ENCODE measurements at regions not wholly inside any gene's neighbourhood (a gene's known extent, or its start where the extent isn't known, plus 50 kb on each side); places are given as distances from the start of the nearest gene placed in this dataset.
A peak's percentile ranks its signal among the peaks of the same experiment; 100 is the strongest.

GRCh38 chr11:11038782-11039181 lies 180.9 kb upstream of the ZBED5 start:
- H3K4me3 ChIP-seq (ENCODE audit: control insufficient read depth in 1 of 7, extremely low read depth in 1 of 7, insufficient read depth in 4 of 7, low read depth in 2 of 7, low read length in 6 of 7) = no peak overlapping the region
- POLR2A ChIA-PET = no interaction called here
- CTCF ChIA-PET = interaction anchor here (0.9 to 6.8 kb wide), 9 partner anchors 11 to 1244 kb away, joined by 3 to 64 read pairs (median 5); no protein-coding TSS in a partner anchor
- 98% methylated on average over 3 of the region's 3 CpGs for WGBS (ENCODE audit: insufficient coverage)
- no peaks in the 10 kb centered on the region for H3K36me3 ChIP-seq (ENCODE audit: control insufficient read depth in 4 of 4, insufficient read depth in 4 of 4, low read length in 3 of 4)
- H3K9me3 ChIP-seq (ENCODE audit: control extremely low read depth in 1 of 5, control insufficient read depth in 4 of 5, insufficient read depth in 2 of 5, low read depth in 1 of 5, low read length in 4 of 5) = no peaks in the 10 kb centered on the region
- H3K27me3 ChIP-seq (replicated peaks in 2 of 5; ENCODE audit: control insufficient read depth in 4 of 5, insufficient read depth in 5 of 5, low read length in 4 of 5) = peaks cover 0 to 3% (median 0%) of the 10 kb centered on the region in 5 experiments
- peaks cover 0 to 7% (median 3%) of the 10 kb centered on the region in 4 experiments for H3K4me1 ChIP-seq (ENCODE audit: control extremely low read depth in 1 of 4, control insufficient read depth in 4 of 4, insufficient read depth in 4 of 4, low read length in 3 of 4)
- no peak for DNase-seq
- H3K27ac ChIP-seq (ENCODE audit: insufficient read depth in 1 of 2, low read depth in 1 of 2, low read length in 2 of 2, poor library complexity in 1 of 2, severe bottlenecking in 2 of 2) = no peak overlapping the region

GRCh38 chr11:11038352-11038751 lies 180.5 kb upstream of the ZBED5 start:
- Histone ChIP-seq H3K4me1 (ENCODE audit: control extremely low read depth in 1 of 4, control insufficient read depth in 4 of 4, insufficient read depth in 4 of 4, low read length in 3 of 4) (peaks cover 0 to 7% (median 3%) of the 10 kb centered on the region in 4 experiments), H3K36me3 (ENCODE audit: control insufficient read depth in 4 of 4, insufficient read depth in 4 of 4, low read length in 3 of 4) (no peaks in the 10 kb centered on the region), H3K9me3 (ENCODE audit: control extremely low read depth in 1 of 5, control insufficient read depth in 4 of 5, insufficient read depth in 2 of 5, low read depth in 1 of 5, low read length in 4 of 5) (no peaks in the 10 kb centered on the region), H3K4me3 (ENCODE audit: control insufficient read depth in 1 of 7, extremely low read depth in 1 of 7, insufficient read depth in 4 of 7, low read depth in 2 of 7, low read length in 6 of 7) (no peak overlapping the region), H3K27ac (ENCODE audit: insufficient read depth in 1 of 2, low read depth in 1 of 2, low read length in 2 of 2, poor library complexity in 1 of 2, severe bottlenecking in 2 of 2) (no peak overlapping the region), H3K27me3 (replicated peaks in 2 of 5; ENCODE audit: control insufficient read depth in 4 of 5, insufficient read depth in 5 of 5, low read length in 4 of 5) (peaks cover 0 to 3% (median 0%) of the 10 kb centered on the region in 5 experiments)
- DNase-seq = no peak
- POLR2A ChIA-PET = no interaction called here
- CTCF ChIA-PET = interaction anchor here (0.9 to 6.8 kb wide), 10 partner anchors 11 to 1244 kb away, joined by 3 to 64 read pairs (median 5); no protein-coding TSS in a partner anchor
- WGBS (ENCODE audit: insufficient coverage) = 94% methylated on average over 2 of the region's 3 CpGs

GRCh38 chr11:11036848-11037732 lies 179.2 kb upstream of the ZBED5 start:
- WGBS (ENCODE audit: insufficient coverage) = 56% methylated on average over 4 of the region's 5 CpGs
- Histone ChIP-seq H3K27me3 (replicated peaks in 2 of 5; ENCODE audit: control insufficient read depth in 4 of 5, insufficient read depth in 5 of 5, low read length in 4 of 5) (peaks cover 0 to 3% (median 0%) of the 10 kb centered on the region in 5 experiments), H3K36me3 (ENCODE audit: control insufficient read depth in 4 of 4, insufficient read depth in 4 of 4, low read length in 3 of 4) (no peaks in the 10 kb centered on the region), H3K4me3 (ENCODE audit: control insufficient read depth in 1 of 7, extremely low read depth in 1 of 7, insufficient read depth in 4 of 7, low read depth in 2 of 7, low read length in 6 of 7) (no peak overlapping the region), H3K9me3 (ENCODE audit: control extremely low read depth in 1 of 5, control insufficient read depth in 4 of 5, insufficient read depth in 2 of 5, low read depth in 1 of 5, low read length in 4 of 5) (no peaks in the 10 kb centered on the region), H3K27ac (ENCODE audit: insufficient read depth in 1 of 2, low read depth in 1 of 2, low read length in 2 of 2, poor library complexity in 1 of 2, severe bottlenecking in 2 of 2) (no peak overlapping the region), H3K4me1 (ENCODE audit: control extremely low read depth in 1 of 4, control insufficient read depth in 4 of 4, insufficient read depth in 4 of 4, low read length in 3 of 4) (peaks cover 0 to 7% (median 3%) of the 10 kb centered on the region in 4 experiments)
- ChIA-PET POLR2A (no interaction called here), CTCF (interaction anchor here (0.8 to 6.8 kb wide), 21 partner anchors 9 to 1245 kb away, joined by 3 to 64 read pairs (median 3); no protein-coding TSS in a partner anchor)
- peak; percentile 72 to 80 (median 78) for DNase-seq

- ChIA-PET CTCF (interaction anchor here (0.8 to 6.8 kb wide), 16 partner anchors 9 to 875 kb away, joined by 3 to 64 read pairs (median 3); no protein-coding TSS in a partner anchor), POLR2A (no interaction called here)
- DNase-seq = no peak
- Histone ChIP-seq H3K4me1 (ENCODE audit: control extremely low read depth in 1 of 4, control insufficient read depth in 4 of 4, insufficient read depth in 4 of 4, low read length in 3 of 4) (peaks cover 0 to 7% (median 3%) of the 10 kb centered on the region in 4 experiments), H3K9me3 (ENCODE audit: control extremely low read depth in 1 of 5, control insufficient read depth in 4 of 5, insufficient read depth in 2 of 5, low read depth in 1 of 5, low read length in 4 of 5) (no peaks in the 10 kb centered on the region), H3K36me3 (ENCODE audit: control insufficient read depth in 4 of 4, insufficient read depth in 4 of 4, low read length in 3 of 4) (no peaks in the 10 kb centered on the region), H3K27ac (ENCODE audit: insufficient read depth in 1 of 2, low read depth in 1 of 2, low read length in 2 of 2, poor library complexity in 1 of 2, severe bottlenecking in 2 of 2) (no peak overlapping the region), H3K27me3 (replicated peaks in 2 of 5; ENCODE audit: control insufficient read depth in 4 of 5, insufficient read depth in 5 of 5, low read length in 4 of 5) (peaks cover 0 to 3% (median 0%) of the 10 kb centered on the region in 5 experiments), H3K4me3 (ENCODE audit: control insufficient read depth in 1 of 7, extremely low read depth in 1 of 7, insufficient read depth in 4 of 7, low read depth in 2 of 7, low read length in 6 of 7) (no peak overlapping the region)
- 100% methylated on average over 2 of the region's 3 CpGs for WGBS (ENCODE audit: insufficient coverage)
Measured at GRCh38 chr11:11036185-11036847, 178.5 kb upstream of the ZBED5 start.

- no peak for DNase-seq
- Histone ChIP-seq H3K4me1 (ENCODE audit: control extremely low read depth in 1 of 4, control insufficient read depth in 4 of 4, insufficient read depth in 4 of 4, low read length in 3 of 4) (peaks cover 0 to 7% (median 3%) of the 10 kb centered on the region in 4 experiments), H3K9me3 (ENCODE audit: control extremely low read depth in 1 of 5, control insufficient read depth in 4 of 5, insufficient read depth in 2 of 5, low read depth in 1 of 5, low read length in 4 of 5) (no peaks in the 10 kb centered on the region), H3K4me3 (ENCODE audit: control insufficient read depth in 1 of 7, extremely low read depth in 1 of 7, insufficient read depth in 4 of 7, low read depth in 2 of 7, low read length in 6 of 7) (no peak overlapping the region), H3K27me3 (replicated peaks in 2 of 5; ENCODE audit: control insufficient read depth in 4 of 5, insufficient read depth in 5 of 5, low read length in 4 of 5) (peaks cover 0 to 3% (median 0%) of the 10 kb centered on the region in 5 experiments), H3K27ac (ENCODE audit: insufficient read depth in 1 of 2, low read depth in 1 of 2, low read length in 2 of 2, poor library complexity in 1 of 2, severe bottlenecking in 2 of 2) (no peak overlapping the region), H3K36me3 (ENCODE audit: control insufficient read depth in 4 of 4, insufficient read depth in 4 of 4, low read length in 3 of 4) (no peaks in the 10 kb centered on the region)
- WGBS (ENCODE audit: insufficient coverage) = 100% methylated on average over 1 of the region's 1 CpG
- POLR2A ChIA-PET = no interaction called here
- CTCF ChIA-PET = interaction anchor here (0.8 to 6.8 kb wide), 9 partner anchors 8 to 753 kb away, joined by 3 to 64 read pairs (median 4); no protein-coding TSS in a partner anchor
Measured at GRCh38 chr11:11035331-11035730, 177.5 kb upstream of the ZBED5 start.

- DNase-seq = no peak
- H3K4me3 ChIP-seq (ENCODE audit: control insufficient read depth in 1 of 7, extremely low read depth in 1 of 7, insufficient read depth in 4 of 7, low read depth in 2 of 7, low read length in 6 of 7) = no peak overlapping the region
- CTCF ChIA-PET = interaction anchor here (0.6 to 6.8 kb wide), 4 partner anchors 119 to 757 kb away, joined by 3 to 64 read pairs (median 4); no protein-coding TSS in a partner anchor
- no peaks in the 10 kb centered on the region for H3K9me3 ChIP-seq (ENCODE audit: control extremely low read depth in 1 of 5, control insufficient read depth in 4 of 5, insufficient read depth in 2 of 5, low read depth in 1 of 5, low read length in 4 of 5)
- POLR2A ChIA-PET = no interaction called here
- H3K36me3 ChIP-seq (ENCODE audit: control insufficient read depth in 4 of 4, insufficient read depth in 4 of 4, low read length in 3 of 4) = no peaks in the 10 kb centered on the region
- H3K4me1 ChIP-seq (ENCODE audit: control extremely low read depth in 1 of 4, control insufficient read depth in 4 of 4, insufficient read depth in 4 of 4, low read length in 3 of 4) = peaks cover 0 to 7% (median 3%) of the 10 kb centered on the region in 4 experiments
- WGBS (ENCODE audit: insufficient coverage) = 100% methylated on average over 1 of the region's 5 CpGs
- H3K27ac ChIP-seq (ENCODE audit: insufficient read depth in 1 of 2, low read depth in 1 of 2, low read length in 2 of 2, poor library complexity in 1 of 2, severe bottlenecking in 2 of 2) = no peak overlapping the region
- H3K27me3 ChIP-seq (replicated peaks in 2 of 5; ENCODE audit: control insufficient read depth in 4 of 5, insufficient read depth in 5 of 5, low read length in 4 of 5) = peaks cover 0 to 3% (median 0%) of the 10 kb centered on the region in 5 experiments
Measured at GRCh38 chr11:11034476-11034875, 176.6 kb upstream of the ZBED5 start.

Measured in common myeloid progenitor, CD34-positive (primary cell).